ENCODE measurements at regions not wholly inside any gene's neighbourhood (a gene's known extent, or its start where the extent isn't known, plus 50 kb on each side); places are given as distances from the start of the nearest gene placed in this dataset.

- TF ChIP-seq CTCF (IDR thresholded peaks at IDR 0.05) (no peak), POLR2A (IDR thresholded peaks at IDR 0.05) (no peak)
Observed at GRCh38 chr11:109864151-109864661, 229.0 kb upstream of the ZC3H12C start.

Data from ovary (tissue), 3 donors.